ENCODE measurements at regions not wholly inside any gene's neighbourhood (a gene's known extent, or its start where the extent isn't known, plus 50 kb on each side); places are given as distances from the start of the nearest gene placed in this dataset.

DNA sequence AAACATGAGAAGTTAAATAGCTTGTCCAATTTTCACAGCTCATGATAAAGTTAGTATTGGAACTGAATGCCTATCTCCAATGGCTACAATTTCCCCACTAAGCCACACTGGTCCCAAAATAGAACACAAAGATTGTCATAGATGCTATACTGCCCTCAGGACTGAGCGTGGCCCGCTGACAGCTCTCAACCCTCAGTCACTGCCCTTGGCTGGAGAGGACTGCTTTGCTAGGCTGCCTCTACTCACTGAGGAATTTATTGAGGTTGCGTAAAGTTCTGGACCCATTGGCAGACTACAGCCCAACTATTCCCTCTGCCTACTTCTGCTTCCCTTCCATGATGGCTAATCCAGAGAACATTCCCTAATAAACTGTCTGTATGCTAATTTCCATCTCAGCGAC, 165.5 kb upstream of the BET1 start:
- Histone ChIP-seq H2BK15ac (ENCODE audit: low read length) (no peak overlapping the region), H3K4ac (replicated peaks; ENCODE audit: insufficient read length, low read depth, low read length) (no peak overlapping the region), H3K9ac (replicated peaks in 1 of 4; ENCODE audit: extremely low read depth in 1 of 4, low read depth in 3 of 4, low read length in 3 of 4) (no peak overlapping the region), H4K8ac (ENCODE audit: extremely low read depth, insufficient read depth, low read length) (no peak overlapping the region), H3K18ac (ENCODE audit: extremely low read depth, low read length) (no peak overlapping the region), H3K27ac (ENCODE audit: low read depth, low read length) (no peak overlapping the region), H4K20me1 (replicated peaks in 1 of 2; ENCODE audit: control insufficient read depth in 1 of 2, insufficient read depth in 2 of 2, low read length in 2 of 2) (no peaks in the 10 kb centered on the region), H3K9me3 (ENCODE audit: insufficient read depth in 2 of 2, low read depth in 1 of 2, low read length in 1 of 2) (no peaks in the 10 kb centered on the region; a peak in 1 of 4 replicates), H4K91ac (replicated peaks; ENCODE audit: insufficient read length, low read length) (no peak overlapping the region), H2BK120ac (replicated peaks; ENCODE audit: low read depth, low read length) (no peak overlapping the region), H3K36me3 (ENCODE audit: control insufficient read depth in 2 of 4, insufficient read depth in 4 of 4, low read length in 3 of 4) (peaks cover 0 to 2% (median 0%) of the 10 kb centered on the region in 4 experiments; a peak in 1 of 8 replicates), H3K4me3 (ENCODE audit: extremely low read depth in 1 of 4, insufficient read depth in 2 of 4, low read depth in 3 of 4, low read length in 4 of 4) (no peak overlapping the region), H3K79me2 (ENCODE audit: control insufficient read depth in 1 of 2, insufficient read depth in 2 of 2, low read length in 2 of 2) (no peaks in the 10 kb centered on the region), H3K23me2 (ENCODE audit: low read depth, low read length) (no peaks in the 10 kb centered on the region), H2BK5ac (ENCODE audit: low read depth, low read length) (no peak overlapping the region), H2AK5ac (ENCODE audit: low read depth, low read length) (no peak overlapping the region), H3K79me1 (ENCODE audit: low read depth, low read length) (no peaks in the 10 kb centered on the region), H2BK12ac (ENCODE audit: low read depth, low read length) (no peak overlapping the region), H3K4me2 (ENCODE audit: insufficient read depth in 1 of 2, low read depth in 2 of 2, low read length in 2 of 2) (no peak overlapping the region), H3K56ac (replicated peaks; ENCODE audit: insufficient read length, low read depth, low read length) (no peak overlapping the region), H3K27me3 (replicated peaks in 1 of 4; ENCODE audit: control insufficient read depth in 3 of 4, extremely low read depth in 1 of 4, insufficient read depth in 3 of 4, low read length in 3 of 4) (no peaks in the 10 kb centered on the region), H3K14ac (ENCODE audit: insufficient read length) (no peak overlapping the region), H3K4me1 (replicated peaks in 1 of 4; ENCODE audit: control insufficient read depth in 3 of 4, insufficient read depth in 4 of 4, low read length in 3 of 4) (no peaks in the 10 kb centered on the region), H2AFZ (ENCODE audit: low read length) (no peak overlapping the region), H4K5ac (ENCODE audit: insufficient read length, low read depth, low read length) (no peak overlapping the region), H2BK20ac (ENCODE audit: low read length) (no peak overlapping the region), H3K23ac (ENCODE audit: insufficient read length) (no peak overlapping the region)
- WGBS, 2 experiments (ENCODE audit: extremely low coverage in 1 of 2, insufficient coverage in 1 of 2, insufficient read length in 1 of 2, insufficient replicate concordance in 2 of 2, low coverage in 1 of 2, low lambda C conversion rate in 2 of 2, missing lambda C conversion rate in 1 of 2), result 85% methylated on average over 4 of the region's 4 CpGs; no CpG with 5 or more reads in 1 of the 2 experiments
- FAIRE-seq, result no peak
- CTCF ChIA-PET (ENCODE audit: partially characterized antibody), result interaction anchor here (0.7 to 1.3 kb wide), 3 partner anchors 10 to 268 kb away, joined by 3 to 4 read pairs (median 3); no protein-coding TSS in a partner anchor
- no peak for TF ChIP-seq FOSL1 (IDR thresholded peaks at IDR 0.05; ENCODE audit: insufficient read depth, low read depth, low read length)
- no peak for DNase-seq (ENCODE audit: low read depth in 1 of 2, low spot score in 2 of 2)
- POLR2A ChIA-PET (ENCODE audit: partially characterized antibody), result no interaction called here

Data from H1 (cell line).